Testis (tissue), 2 donors: ENCODE measurements at regions not wholly inside any gene's neighbourhood (a gene's known extent, or its start where the extent isn't known, plus 50 kb on each side); places are given as distances from the start of the nearest gene placed in this dataset.

Experiments used
- DNase-seq: peaks from one replicate; pipeline ENCODE4 v3.0.0-alpha.2; 2019
- H3K27ac ChIP-seq, 2 donors: fragments of 200-600 bp; sonication (generic); one replicate each; pipeline ENCODE4 v1.5.1; 2019
- H3K27me3 ChIP-seq: fragments of 200-600 bp; sonication (generic); one replicate; pipeline ENCODE4 v1.5.1; 2019
- H3K36me3 ChIP-seq: fragments of 200-600 bp; sonication (generic); one replicate; pipeline ENCODE4 v1.5.1; 2017; ENCODE audit warnings: low read depth; ENCODE audit errors: missing control alignments
- H3K4me1 ChIP-seq: fragments of 200-600 bp; sonication (generic); one replicate; pipeline ENCODE4 v1.5.1; 2019
- H3K4me3 ChIP-seq, 2 donors: fragments of 200-600 bp; sonication (generic); one replicate each; pipeline ENCODE4 v1.5.1; 2017 to 2019
- H3K9me3 ChIP-seq: fragments of 200-600 bp; sonication (generic); one replicate; pipeline ENCODE4 v1.5.1; 2017
- POLR2A ChIP-seq: fragments of 450-650 bp; IDR thresholded peaks from one replicate; pipeline ENCODE4 v1.6.1; 2017; ENCODE audit warnings: antibody characterized with exemption, mild to moderate bottlenecking, moderate library complexity
- WGBS, 2 donors: methylation state at CpG; one replicate each; pipeline ENCODE4 v1.1.5; 2018; 5-methylcytosine and 5-hydroxymethylcytosine counted together
- intact Hi-C: fragments of 100-400 bp; cut with DNase I; formaldehyde crosslinking; loops from one replicate; pipeline ENCODE4 v1.15.1; 2023; ENCODE audit warnings: low total_unique reads
- TF ChIP-seq, protein P1 (sequence below), 3 experiments: fragments of 450-650 bp in 2 of 3; fragments of 200-600 bp in 1 of 3; sonication (generic) in 1 of 3; IDR thresholded peaks; one replicate each; pipeline ENCODE4 v1.5.1; 2016 to 2019; ENCODE audit warnings: antibody characterized with exemption in 3 of 3, mild to moderate bottlenecking in 2 of 3, moderate library complexity in 1 of 3

DNA sequence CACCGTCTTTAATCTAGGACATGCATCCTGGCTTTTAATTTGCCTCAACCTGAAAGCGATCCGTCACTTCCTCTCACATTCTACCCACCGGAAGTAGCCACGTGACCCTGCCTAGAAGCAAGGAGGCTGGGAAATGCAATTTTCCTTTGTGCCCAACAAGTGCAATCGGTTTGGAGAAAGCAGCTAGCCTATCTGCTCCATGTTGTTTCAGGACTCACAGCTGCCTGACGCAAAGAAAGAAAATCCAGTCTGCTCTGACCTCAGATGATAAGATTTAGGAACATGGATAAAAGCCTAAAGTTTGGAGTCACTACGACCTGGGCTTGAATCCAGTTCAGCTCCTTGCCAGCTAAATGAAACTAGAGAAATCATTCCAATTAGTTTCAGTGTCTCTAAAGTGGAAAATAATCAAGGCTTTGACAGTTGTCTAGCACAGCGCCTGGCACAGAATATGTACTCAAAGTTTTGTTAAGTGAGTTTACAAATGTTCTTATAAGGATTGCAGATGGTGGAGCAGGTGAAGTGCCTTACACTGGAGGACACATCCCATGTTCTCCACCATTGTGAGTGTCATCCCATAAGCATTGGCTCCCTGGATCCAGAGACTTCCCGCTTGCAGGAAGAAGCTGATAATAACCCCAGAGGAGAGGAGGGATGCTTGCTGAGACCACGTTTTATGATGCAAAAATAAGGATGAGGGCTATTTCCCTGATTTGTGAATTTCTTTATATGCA, 553.7 kb downstream of the MN1 start:
- no peaks in the 10 kb centered on the region for H3K36me3 ChIP-seq
- peak; percentile 68 for DNase-seq
- 25 to 31% methylated on average over 11 of the region's 11 CpGs for WGBS, 2 donors
- H3K27ac ChIP-seq: peak overlapping the region; percentile 61 to 83
- H3K4me3 ChIP-seq: no peak overlapping the region
- H3K27me3 ChIP-seq: no peaks in the 10 kb centered on the region
- peaks cover 21% of the 10 kb centered on the region for H3K4me1 ChIP-seq
- TF ChIP-seq POLR2A: no peak
- TF ChIP-seq, protein P1, sequence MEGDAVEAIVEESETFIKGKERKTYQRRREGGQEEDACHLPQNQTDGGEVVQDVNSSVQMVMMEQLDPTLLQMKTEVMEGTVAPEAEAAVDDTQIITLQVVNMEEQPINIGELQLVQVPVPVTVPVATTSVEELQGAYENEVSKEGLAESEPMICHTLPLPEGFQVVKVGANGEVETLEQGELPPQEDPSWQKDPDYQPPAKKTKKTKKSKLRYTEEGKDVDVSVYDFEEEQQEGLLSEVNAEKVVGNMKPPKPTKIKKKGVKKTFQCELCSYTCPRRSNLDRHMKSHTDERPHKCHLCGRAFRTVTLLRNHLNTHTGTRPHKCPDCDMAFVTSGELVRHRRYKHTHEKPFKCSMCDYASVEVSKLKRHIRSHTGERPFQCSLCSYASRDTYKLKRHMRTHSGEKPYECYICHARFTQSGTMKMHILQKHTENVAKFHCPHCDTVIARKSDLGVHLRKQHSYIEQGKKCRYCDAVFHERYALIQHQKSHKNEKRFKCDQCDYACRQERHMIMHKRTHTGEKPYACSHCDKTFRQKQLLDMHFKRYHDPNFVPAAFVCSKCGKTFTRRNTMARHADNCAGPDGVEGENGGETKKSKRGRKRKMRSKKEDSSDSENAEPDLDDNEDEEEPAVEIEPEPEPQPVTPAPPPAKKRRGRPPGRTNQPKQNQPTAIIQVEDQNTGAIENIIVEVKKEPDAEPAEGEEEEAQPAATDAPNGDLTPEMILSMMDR (IDR thresholded peaks at IDR 0.05): no peak
- intact Hi-C loops: no loop called here
- H3K9me3 ChIP-seq: no peaks in the 10 kb centered on the region

DNA sequence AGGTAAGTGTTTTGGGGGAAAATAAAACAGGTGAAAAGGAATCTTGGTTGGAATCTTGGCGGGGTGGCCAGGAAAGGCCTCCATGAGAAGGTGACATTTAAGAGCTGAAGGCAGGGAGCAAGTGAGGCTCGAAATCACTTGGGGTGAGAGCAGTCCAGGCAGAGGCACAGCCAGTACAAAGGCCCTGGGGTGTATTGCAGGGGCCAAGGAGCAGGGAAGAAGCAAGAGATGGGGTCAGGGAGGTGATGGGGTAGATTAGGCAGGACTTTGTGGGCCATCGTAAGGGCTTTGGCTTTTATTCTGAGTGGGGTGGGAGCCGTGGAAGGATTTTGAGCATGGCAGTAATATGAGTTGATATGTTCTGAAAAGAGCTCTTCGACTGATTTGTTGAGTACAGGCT, 551.1 kb downstream of the MN1 start:
- H3K27ac ChIP-seq: no peak overlapping the region
- no peak overlapping the region for H3K4me3 ChIP-seq
- WGBS, 2 donors: 90 to 96% methylated on average over 5 of the region's 5 CpGs
- H3K36me3 ChIP-seq: no peaks in the 10 kb centered on the region
- intact Hi-C loops: no loop called here
- peaks cover 21% of the 10 kb centered on the region for H3K4me1 ChIP-seq
- H3K9me3 ChIP-seq: no peaks in the 10 kb centered on the region
- DNase-seq: no peak
- TF ChIP-seq, protein P1 (IDR thresholded peaks at IDR 0.05): no peak
- no peak for TF ChIP-seq POLR2A
- H3K27me3 ChIP-seq: no peaks in the 10 kb centered on the region

DNA sequence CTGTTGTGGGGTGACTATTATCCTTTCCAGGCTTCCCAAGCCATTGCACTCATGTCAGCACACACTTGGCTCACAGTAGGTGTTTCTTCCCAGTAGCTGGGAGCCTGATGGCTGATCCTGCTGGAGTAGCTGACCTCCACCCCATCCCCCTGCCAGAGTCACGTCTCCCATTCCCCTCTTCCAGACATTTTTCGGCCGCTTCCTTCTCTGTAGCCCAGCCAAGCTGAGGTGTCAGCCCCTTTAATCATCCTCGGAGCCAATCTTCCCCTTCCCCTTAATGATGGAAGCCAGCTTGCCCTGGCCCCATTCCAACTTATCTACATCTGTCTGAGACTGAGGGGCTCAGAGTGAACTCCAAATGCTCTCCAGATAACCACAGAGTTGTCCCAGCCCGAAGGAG, 550.7 kb downstream of the MN1 start:
- no peak overlapping the region for H3K27ac ChIP-seq
- peaks cover 21% of the 10 kb centered on the region for H3K4me1 ChIP-seq
- H3K9me3 ChIP-seq: no peaks in the 10 kb centered on the region
- intact Hi-C loops: no loop called here
- TF ChIP-seq, protein P1 (IDR thresholded peaks at IDR 0.05): no peak
- TF ChIP-seq POLR2A: no peak
- H3K27me3 ChIP-seq: no peaks in the 10 kb centered on the region
- H3K36me3 ChIP-seq: no peaks in the 10 kb centered on the region
- WGBS, 2 donors: 82% methylated on average over 5 of the region's 5 CpGs
- H3K4me3 ChIP-seq: no peak overlapping the region
- no peak for DNase-seq

DNA sequence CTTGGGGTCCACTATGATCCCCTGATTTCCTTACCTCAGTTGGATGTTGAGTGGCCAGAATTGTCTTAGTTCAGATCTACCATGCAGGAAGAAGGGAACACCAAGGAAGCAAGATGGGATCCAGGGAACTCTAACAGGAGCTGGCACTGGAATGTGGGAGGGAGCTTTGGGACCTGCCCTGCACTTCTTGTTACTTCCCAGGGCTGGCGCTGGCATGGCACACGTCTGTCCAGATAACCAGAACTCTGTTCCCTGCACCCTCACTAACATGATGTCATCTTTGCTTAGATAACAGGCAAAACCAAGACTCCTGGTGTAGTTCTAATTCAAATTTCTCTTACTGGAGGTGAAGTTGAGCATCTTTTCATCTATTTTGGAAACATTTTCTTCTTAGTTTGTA, 550.0 kb downstream of the MN1 start:
- DNase-seq: peak; percentile 31
- H3K27ac ChIP-seq: no peak overlapping the region
- WGBS, 2 donors: 67 to 68% methylated on average over 2 of the region's 2 CpGs
- no peak overlapping the region for H3K4me3 ChIP-seq
- no peaks in the 10 kb centered on the region for H3K36me3 ChIP-seq
- H3K4me1 ChIP-seq: peaks cover 21% of the 10 kb centered on the region
- TF ChIP-seq, protein P1 (IDR thresholded peaks at IDR 0.05): no peak
- TF ChIP-seq POLR2A: no peak
- H3K27me3 ChIP-seq: no peaks in the 10 kb centered on the region
- intact Hi-C loops: no loop called here
- no peaks in the 10 kb centered on the region for H3K9me3 ChIP-seq
